HepG2 (cell line): ENCODE measurements at regions not wholly inside any gene's neighbourhood (a gene's known extent, or its start where the extent isn't known, plus 50 kb on each side); places are given as distances from the start of the nearest gene placed in this dataset.
A peak's percentile ranks its signal among the peaks of the same experiment; 100 is the strongest.

Experiments used
- ATAC-seq: fragments of 200-7000 bp; cut with Tn5 transposase; 3 replicates; pipeline ENCODE4 v1.9.1; 2020; ENCODE audit warnings: mild to moderate bottlenecking, moderate library complexity
- BruUV-seq: library from RNA; stranded (reverse); fragments of 400-500 nt; replicated peaks from 2 replicates; lab custom pipeline; 2021; lab: Mats Ljungman, UMichigan
- CTCF ChIA-PET: fragments of 300-600 bp; formaldehyde crosslinking; extraction: SDS; loops from one replicate; lab custom pipeline; 2021; ENCODE audit warnings: low total read pairs, inconsistent platforms, low intra/inter-chr PET ratio; lab: Yijun Ruan, JAX
- POLR2A ChIA-PET: fragments of 350-600 bp; sonication (Branson Sonifier 250); formaldehyde crosslinking; loops from one replicate; lab custom pipeline; 2020; ENCODE audit warnings: antibody characterized with exemption, inconsistent platforms; lab: Yijun Ruan, JAX
- DNase-seq: peaks from one replicate; pipeline ENCODE4 v3.0.0-alpha.2; 2015; ENCODE audit warnings: low spot score
- FAIRE-seq: peaks from 3 replicates; lab custom pipeline; 2011; peaks lifted over from hg19 to GRCh38; lab: Jason Lieb, UNC
- H2AFZ ChIP-seq: one replicate; pipeline ENCODE4 v1.6.1; 2011; ENCODE audit warnings: low read length, inconsistent platforms
- H3K27ac ChIP-seq: fragments of 300-600 bp; 3 replicates; pipeline ENCODE4 v1.8.0; 2011; ENCODE audit warnings: mixed run types, mild to moderate bottlenecking, mixed read lengths, low read length, inconsistent platforms; ENCODE audit not compliant: insufficient read depth; ENCODE audit errors: extremely low read length
- H3K27me3 ChIP-seq, 2 experiments: fragments of 200-600 bp in 1 of 2; 2 replicates in 1 of 2; 3 replicates in 1 of 2; pipeline versions ENCODE4 v1.6.0 to v1.8.0; 2011; ENCODE audit warnings: low read length in 2 of 2, mild to moderate bottlenecking in 2 of 2, moderate library complexity in 2 of 2, inconsistent platforms in 1 of 2; ENCODE audit not compliant: insufficient read depth in 2 of 2, control insufficient read depth in 1 of 2
- H3K36me3 ChIP-seq, 2 experiments: fragments of 200-600 bp in 1 of 2; replicated peaks in 1 of 2; 2 replicates in 1 of 2; 3 replicates in 1 of 2; pipeline versions ENCODE4 v1.5.1 to v1.8.0; 2011; ENCODE audit warnings: low read length in 2 of 2, inconsistent platforms in 1 of 2; ENCODE audit not compliant: insufficient read depth in 2 of 2, control insufficient read depth in 1 of 2
- H3K4me1 ChIP-seq: 2 replicates; pipeline ENCODE4 v1.5.1; 2012; ENCODE audit warnings: low read length, inconsistent platforms; ENCODE audit not compliant: insufficient read depth
- H3K4me2 ChIP-seq: 2 replicates; pipeline ENCODE4 v1.6.0; 2011; ENCODE audit warnings: low read depth, low read length, inconsistent platforms
- H3K4me3 ChIP-seq, 3 experiments: fragments of 200-600 bp in 1 of 3; sonication (generic), shearing (Covaris generic) in 1 of 3; replicated peaks in 1 of 3; 2 replicates each; pipeline ENCODE4 v1.5.1; 2011 to 2016; ENCODE audit warnings: low read length in 3 of 3, inconsistent platforms in 2 of 3, low read depth in 2 of 3, mild to moderate bottlenecking in 2 of 3, control low read depth in 1 of 3, mixed read lengths in 1 of 3; ENCODE audit not compliant: insufficient read depth in 1 of 3
- H3K79me2 ChIP-seq: one replicate; pipeline ENCODE4 v1.6.1; 2011; ENCODE audit warnings: low read length, inconsistent platforms; ENCODE audit not compliant: insufficient read depth
- H3K9ac ChIP-seq: 2 replicates; pipeline ENCODE4 v1.6.0; 2011; ENCODE audit warnings: mild to moderate bottlenecking, low read depth, low read length, inconsistent platforms; ENCODE audit not compliant: insufficient read depth
- H3K9me3 ChIP-seq: 2 replicates; pipeline ENCODE4 v1.5.1; 2012; ENCODE audit warnings: mild to moderate bottlenecking, low read length
- H4K20me1 ChIP-seq: 2 replicates; pipeline ENCODE4 v1.6.0; 2011; ENCODE audit warnings: inconsistent platforms, mild to moderate bottlenecking, low read length, moderate library complexity; ENCODE audit not compliant: insufficient read depth
- CBX1 ChIP-seq: IDR thresholded peaks from one replicate; pipeline ENCODE4 v1.6.1; 2016; ENCODE audit warnings: antibody characterized with exemption, low read depth
- CEBPB ChIP-seq: IDR thresholded peaks from 2 replicates; pipeline ENCODE4 v1.6.1; 2011; ENCODE audit warnings: low read depth, low read length, improper control_type of control experiment, borderline replicate concordance
- CHD4 ChIP-seq: fragments of 200-600 bp; sonication (generic); IDR thresholded peaks from 2 replicates; pipeline ENCODE4 v1.7.0; 2017; ENCODE audit warnings: mild to moderate bottlenecking, low read length, borderline replicate concordance
- EED ChIP-seq: sonication (generic); formaldehyde crosslinking; IDR thresholded peaks from 2 replicates; pipeline ENCODE4 v1.5.0; 2020; ENCODE audit warnings: mild to moderate bottlenecking, missing genetic modification reagents
- FOXK1 ChIP-seq: sonication (generic); formaldehyde crosslinking; IDR thresholded peaks from 2 replicates; pipeline ENCODE4 v1.4.0; 2020; ENCODE audit warnings: low read depth, missing genetic modification reagents, borderline replicate concordance
- GLI4 ChIP-seq: sonication (generic); formaldehyde crosslinking; IDR thresholded peaks from 2 replicates; pipeline ENCODE4 v1.5.1; 2020; ENCODE audit warnings: missing genetic modification reagents, mild to moderate bottlenecking, moderate library complexity, borderline replicate concordance
- HNRNPH1 ChIP-seq: fragments of 200-400 bp; formaldehyde crosslinking; optimal IDR thresholded peaks from 2 replicates; pipeline ENCODE3; 2017; ENCODE audit warnings: mild to moderate bottlenecking, low read depth, low read length
- MAFF ChIP-seq: IDR thresholded peaks from 2 replicates; pipeline ENCODE4 v1.6.1; 2011; ENCODE audit warnings: low read depth, low read length, improper control_type of control experiment
- MIER2 ChIP-seq: IDR thresholded peaks from 2 replicates; pipeline ENCODE4 v1.6.1; 2016; ENCODE audit warnings: missing biosample characterization, missing genetic modification reagents
- NFYC ChIP-seq: IDR thresholded peaks from 2 replicates; pipeline ENCODE4 v1.6.1; 2016; ENCODE audit warnings: missing genetic modification reagents, missing compliant biosample characterization
- NR2F2 ChIP-seq: IDR thresholded peaks from 2 replicates; pipeline ENCODE4 v1.6.1; 2012; ENCODE audit warnings: low read depth, inconsistent platforms, borderline replicate concordance
- SATB2 ChIP-seq: sonication (generic); formaldehyde crosslinking; IDR thresholded peaks from 2 replicates; pipeline ENCODE4 v1.5.0; 2020; ENCODE audit warnings: missing genetic modification reagents
- SUZ12 ChIP-seq: fragments of 150-350 bp; IDR thresholded peaks from 2 replicates; pipeline ENCODE4 v1.6.1; 2014; ENCODE audit warnings: low read depth, low read length
- TBL1XR1 ChIP-seq: fragments of 150-350 bp; IDR thresholded peaks from 2 replicates; pipeline ENCODE4 v1.6.1; 2014; ENCODE audit warnings: borderline replicate concordance, low read length; ENCODE audit not compliant: partially characterized antibody
- TBX3 ChIP-seq: fragments of 450-650 bp; IDR thresholded peaks from 2 replicates; pipeline ENCODE4 v1.6.1; 2017; ENCODE audit warnings: antibody characterized with exemption, mild to moderate bottlenecking, inconsistent platforms, borderline replicate concordance
- ZC3H4 ChIP-seq: sonication (generic); formaldehyde crosslinking; IDR thresholded peaks from 2 replicates; pipeline ENCODE4 v1.4.0; 2020; ENCODE audit warnings: missing genetic modification reagents, borderline replicate concordance
- ZFP41 ChIP-seq: sonication (generic); formaldehyde crosslinking; IDR thresholded peaks from 2 replicates; pipeline ENCODE4 v1.4.0; 2020; ENCODE audit warnings: mild to moderate bottlenecking, missing genetic modification reagents, borderline replicate concordance
- ZNF10 ChIP-seq: sonication (generic); formaldehyde crosslinking; IDR thresholded peaks from 2 replicates; pipeline ENCODE4 v1.4.0; 2020; ENCODE audit warnings: mild to moderate bottlenecking, low read depth, missing genetic modification reagents, borderline replicate concordance
- ZNF256 ChIP-seq: sonication (generic); formaldehyde crosslinking; conservative IDR thresholded peaks from 2 replicates; pipeline ENCODE4 v1.4.0; 2020; ENCODE audit warnings: missing genetic modification reagents
- ZNF510 ChIP-seq: sonication (generic); formaldehyde crosslinking; IDR thresholded peaks from 2 replicates; pipeline ENCODE4 v1.4.0; 2020; ENCODE audit warnings: low read depth, mild to moderate bottlenecking, missing genetic modification reagents
- WGBS: methylation state at CpG from one replicate; pipeline ENCODE4 v1.1.6; 2017; ENCODE audit warnings: low lambda C conversion rate; 5-methylcytosine and 5-hydroxymethylcytosine counted together
- in situ Hi-C: cut with HindIII; loops from 2 replicates; pipeline ENCODE4 v1.10.0; 2017; ENCODE audit warnings: low pct_unique_long_range_greater_than_20kb; ENCODE audit not compliant: extremely low pct_ligation_motif_present
- intact Hi-C: fragments of 100-400 bp; cut with micrococcal nuclease; formaldehyde crosslinking; loops from one replicate; pipeline ENCODE4 v1.10.0; 2022; ENCODE audit not compliant: unreplicated experiment
- TF ChIP-seq, protein P1 (sequence below): sonication (generic); formaldehyde crosslinking; IDR thresholded peaks from 2 replicates; pipeline ENCODE4 v1.4.0; 2020; ENCODE audit warnings: mild to moderate bottlenecking, missing genetic modification reagents

DNA sequence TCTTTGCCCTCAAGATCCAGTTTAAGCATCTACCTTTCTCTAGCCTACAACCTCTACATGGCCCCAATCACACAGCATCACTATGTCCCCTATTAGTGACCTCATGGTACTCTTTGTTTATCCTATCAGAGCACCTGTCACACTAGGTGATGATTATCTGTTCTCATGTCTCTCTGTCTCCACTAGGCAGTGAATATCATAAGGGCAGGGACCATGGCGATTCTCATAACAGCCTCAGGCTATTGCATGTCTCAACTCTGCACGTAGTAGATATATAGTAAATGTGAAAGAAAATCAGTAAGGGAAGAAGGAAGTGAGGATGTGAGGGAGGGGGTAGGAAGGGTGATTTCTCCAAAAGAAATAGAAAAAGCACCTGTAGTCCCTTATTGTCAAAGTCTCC is 311.0 kb downstream of the NSG2 start (continued):
- TF ChIP-seq SATB2 (CRISPR knock-in tag) (no peak), CHD4 (no peak), MAFF (no peak), SUZ12 (no peak)

DNA sequence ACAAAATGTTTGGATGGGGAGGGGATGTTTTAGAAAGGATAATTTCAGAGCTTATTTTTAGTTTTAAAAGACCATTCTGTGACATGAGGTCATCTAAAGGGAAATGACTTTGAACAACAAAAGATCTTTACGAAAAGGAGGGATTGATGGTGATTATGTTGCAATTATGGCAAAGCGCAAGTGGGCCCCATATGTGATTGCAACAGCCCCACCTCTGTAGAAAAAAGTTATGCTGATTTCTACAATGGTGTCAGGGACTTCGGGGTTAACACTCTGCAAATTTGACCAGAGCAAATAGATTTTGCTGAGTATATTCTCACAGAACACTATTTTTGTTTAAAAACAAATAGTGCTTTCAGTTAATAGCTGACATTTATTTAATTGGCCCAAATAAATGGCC is 312.8 kb downstream of the NSG2 start:
- H3K4me2 ChIP-seq, result no peak overlapping the region
- DNase-seq (no peak), ATAC-seq (no peak), FAIRE-seq (no peak)
- ChIA-PET CTCF (no interaction called here), POLR2A (no interaction called here)
- no peaks in the 10 kb centered on the region for H3K4me1 ChIP-seq
- no peak overlapping the region for H2AFZ ChIP-seq
- in situ Hi-C loops (no loop called here), intact Hi-C loops (no loop called here)
- 34% methylated on average over 3 of the region's 3 CpGs for WGBS
- H3K27me3 ChIP-seq, result no peaks in the 10 kb centered on the region
- no peak overlapping the region for H3K4me3 ChIP-seq
- peak; percentile 43; the same call in 1 of the 2 replicates for TF ChIP-seq CEBPB
- no peak for TF ChIP-seq ZNF510 (CRISPR knock-in tag)
- H3K27ac ChIP-seq, result no peak overlapping the region
- no peak overlapping the region for H3K9ac ChIP-seq
- H3K9me3 ChIP-seq, result peaks cover 6% of the 10 kb centered on the region; the same call in 1 of the 2 replicates
- H4K20me1 ChIP-seq, result no peaks in the 10 kb centered on the region
- no peaks in the 10 kb centered on the region for H3K79me2 ChIP-seq
- H3K36me3 ChIP-seq, result no peaks in the 10 kb centered on the region
- BruUV-seq, result no TSS peak

DNA sequence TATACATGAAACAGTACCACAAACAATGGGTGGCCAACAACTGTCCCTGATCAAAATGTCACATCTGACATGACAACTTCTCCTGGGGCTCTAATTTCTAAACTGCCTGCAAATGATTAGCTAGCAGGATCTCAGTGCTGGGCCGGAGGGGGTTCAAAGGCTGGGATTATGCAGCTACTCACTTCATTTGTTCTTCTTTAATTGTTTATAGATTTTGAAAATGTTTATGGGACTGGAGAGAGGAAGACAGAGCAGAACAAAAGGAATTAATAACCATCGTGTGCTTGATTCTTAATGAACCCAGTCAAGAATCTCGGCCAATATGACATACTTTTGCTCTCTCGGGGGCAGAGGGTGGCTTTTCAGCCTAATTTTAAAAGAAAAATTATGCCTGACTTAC is 313.6 kb downstream of the NSG2 start:
- H3K9ac ChIP-seq, result no peak overlapping the region
- no peaks in the 10 kb centered on the region for H3K79me2 ChIP-seq
- ChIA-PET POLR2A (no interaction called here), CTCF (no interaction called here)
- no peaks in the 10 kb centered on the region for H3K4me1 ChIP-seq
- no peak overlapping the region for H3K27ac ChIP-seq
- no peak overlapping the region for H3K4me3 ChIP-seq
- H2AFZ ChIP-seq, result no peak overlapping the region
- DNase-seq (no peak), FAIRE-seq (no peak), ATAC-seq (no peak)
- no TSS peak for BruUV-seq
- H3K27me3 ChIP-seq, result no peaks in the 10 kb centered on the region
- no peaks in the 10 kb centered on the region for H3K36me3 ChIP-seq
- in situ Hi-C loops (no loop called here), intact Hi-C loops (no loop called here)
- no peak overlapping the region for H3K4me2 ChIP-seq
- no peaks in the 10 kb centered on the region for H4K20me1 ChIP-seq
- H3K9me3 ChIP-seq, result peaks cover 6% of the 10 kb centered on the region; the same call in 1 of the 2 replicates
- WGBS, result 2% methylated on average over 4 of the region's 4 CpGs
- no peak for TF ChIP-seq ZNF256 (CRISPR knock-in tag)
- no peak for TF ChIP-seq TBL1XR1
- no peak for TF ChIP-seq EED (CRISPR knock-in tag)
- TF ChIP-seq MIER2 (CRISPR knock-in tag), result no peak
- no peak for TF ChIP-seq ZNF10
- no peak for TF ChIP-seq TBX3
- TF ChIP-seq ZC3H4, result no peak
- no peak for TF ChIP-seq HNRNPH1
- TF ChIP-seq, protein P1, sequence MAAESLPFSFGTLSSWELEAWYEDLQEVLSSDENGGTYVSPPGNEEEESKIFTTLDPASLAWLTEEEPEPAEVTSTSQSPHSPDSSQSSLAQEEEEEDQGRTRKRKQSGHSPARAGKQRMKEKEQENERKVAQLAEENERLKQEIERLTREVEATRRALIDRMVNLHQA (CRISPR knock-in tag), result no peak
- no peak for TF ChIP-seq CBX1
- no peak for TF ChIP-seq ZFP41 (CRISPR knock-in tag)
- TF ChIP-seq NR2F2, result no peak
- no peak for TF ChIP-seq FOXK1 (CRISPR knock-in tag)
- TF ChIP-seq NFYC (CRISPR knock-in tag), result no peak
- TF ChIP-seq GLI4, result no peak
